AG04450 (cell line): ENCODE measurements at regions not wholly inside any gene's neighbourhood (a gene's known extent, or its start where the extent isn't known, plus 50 kb on each side); places are given as distances from the start of the nearest gene placed in this dataset.

Experiments
- CTCF ChIA-PET: fragments of 300-600, 350-600 bp; formaldehyde crosslinking; extraction: SDS; loops from one replicate; lab custom pipeline; 2022; ENCODE audit warnings: antibody characterized with exemption, inconsistent platforms; lab: Charles Lee
- POLR2A ChIA-PET: fragments of 350-600 bp; formaldehyde crosslinking; extraction: SDS; loops from one replicate; lab custom pipeline; 2021; ENCODE audit warnings: antibody characterized with exemption, inconsistent platforms; lab: Yijun Ruan, JAX
- DNase-seq: peaks from one replicate; pipeline ENCODE4 v3.0.0-alpha.2; 2011; ENCODE audit warnings: low read depth, low spot score
- H3K27ac ChIP-seq: one replicate; pipeline ENCODE4 v1.5.1; 2012; ENCODE audit warnings: low read depth, low read length, control low read depth
- H3K27me3 ChIP-seq: one replicate; pipeline ENCODE4 v1.6.0; 2012; ENCODE audit warnings: low read length; ENCODE audit not compliant: control insufficient read depth, insufficient read depth
- H3K4me3 ChIP-seq: 2 replicates; pipeline ENCODE4 v1.5.1; 2011; ENCODE audit warnings: mild to moderate bottlenecking, low read depth, low read length, control low read depth
- H3K9me3 ChIP-seq: 2 replicates; pipeline ENCODE4 v1.5.1; 2012; ENCODE audit warnings: low read length; ENCODE audit not compliant: control insufficient read depth, insufficient read depth
- TF ChIP-seq, protein P1 (sequence below): IDR thresholded peaks from 2 replicates; pipeline ENCODE4 v1.5.1; 2011; ENCODE audit warnings: low read depth, low read length, control low read depth, inconsistent platforms

DNA sequence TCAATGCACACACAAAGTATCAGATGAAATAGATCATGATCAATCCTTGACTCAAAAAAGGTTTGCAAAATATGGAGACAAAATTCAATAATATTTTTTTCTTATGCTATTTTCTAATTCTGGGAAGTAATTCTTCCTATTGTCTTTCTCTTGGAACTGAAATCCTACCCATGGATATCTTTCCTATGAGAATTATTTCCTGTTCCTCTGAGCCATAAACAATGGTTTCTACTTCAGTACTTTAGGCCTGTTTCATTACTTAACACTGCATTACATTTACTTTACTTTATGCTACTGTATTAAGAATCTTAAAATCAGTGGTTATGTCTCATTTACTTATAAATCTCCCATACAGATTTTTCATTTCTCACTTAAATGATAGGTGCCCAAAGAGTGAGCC is 1025.4 kb upstream of the ACO1 start:
- ChIA-PET POLR2A (no interaction called here), CTCF (no interaction called here)
- Histone ChIP-seq H3K4me3 (no peak overlapping the region), H3K27ac (no peak overlapping the region), H3K27me3 (no peaks in the 10 kb centered on the region), H3K9me3 (peaks cover 3% of the 10 kb centered on the region; the same call in 1 of the 2 replicates)
- TF ChIP-seq, protein P1, sequence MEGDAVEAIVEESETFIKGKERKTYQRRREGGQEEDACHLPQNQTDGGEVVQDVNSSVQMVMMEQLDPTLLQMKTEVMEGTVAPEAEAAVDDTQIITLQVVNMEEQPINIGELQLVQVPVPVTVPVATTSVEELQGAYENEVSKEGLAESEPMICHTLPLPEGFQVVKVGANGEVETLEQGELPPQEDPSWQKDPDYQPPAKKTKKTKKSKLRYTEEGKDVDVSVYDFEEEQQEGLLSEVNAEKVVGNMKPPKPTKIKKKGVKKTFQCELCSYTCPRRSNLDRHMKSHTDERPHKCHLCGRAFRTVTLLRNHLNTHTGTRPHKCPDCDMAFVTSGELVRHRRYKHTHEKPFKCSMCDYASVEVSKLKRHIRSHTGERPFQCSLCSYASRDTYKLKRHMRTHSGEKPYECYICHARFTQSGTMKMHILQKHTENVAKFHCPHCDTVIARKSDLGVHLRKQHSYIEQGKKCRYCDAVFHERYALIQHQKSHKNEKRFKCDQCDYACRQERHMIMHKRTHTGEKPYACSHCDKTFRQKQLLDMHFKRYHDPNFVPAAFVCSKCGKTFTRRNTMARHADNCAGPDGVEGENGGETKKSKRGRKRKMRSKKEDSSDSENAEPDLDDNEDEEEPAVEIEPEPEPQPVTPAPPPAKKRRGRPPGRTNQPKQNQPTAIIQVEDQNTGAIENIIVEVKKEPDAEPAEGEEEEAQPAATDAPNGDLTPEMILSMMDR: no peak
- DNase-seq: no peak

DNA sequence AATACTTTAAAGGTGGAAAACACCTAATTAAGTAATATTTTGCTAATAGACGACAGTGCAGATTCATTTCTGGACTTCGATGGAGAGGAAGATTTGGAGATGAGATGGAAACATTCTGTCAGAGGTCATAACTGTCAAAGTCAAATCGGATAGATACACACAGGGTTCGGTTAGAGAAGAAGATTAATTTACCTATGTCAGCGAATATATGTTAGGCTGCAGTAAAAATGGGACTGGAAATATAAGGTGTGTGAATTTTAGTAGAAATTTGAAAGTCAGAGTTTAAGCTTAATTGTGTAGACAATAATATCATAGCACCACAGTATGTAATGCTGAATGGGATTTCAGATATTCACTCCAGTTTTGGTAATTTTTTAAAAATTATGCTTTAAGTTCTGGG is 1020.3 kb upstream of the ACO1 start:
- DNase-seq: no peak
- POLR2A ChIA-PET: no interaction called here
- peaks cover 3% of the 10 kb centered on the region for H3K9me3 ChIP-seq
- no peaks in the 10 kb centered on the region for H3K27me3 ChIP-seq
- TF ChIP-seq, protein P1: no peak
- H3K4me3 ChIP-seq: no peak overlapping the region
- CTCF ChIA-PET: no interaction called here
- H3K27ac ChIP-seq: no peak overlapping the region

DNA sequence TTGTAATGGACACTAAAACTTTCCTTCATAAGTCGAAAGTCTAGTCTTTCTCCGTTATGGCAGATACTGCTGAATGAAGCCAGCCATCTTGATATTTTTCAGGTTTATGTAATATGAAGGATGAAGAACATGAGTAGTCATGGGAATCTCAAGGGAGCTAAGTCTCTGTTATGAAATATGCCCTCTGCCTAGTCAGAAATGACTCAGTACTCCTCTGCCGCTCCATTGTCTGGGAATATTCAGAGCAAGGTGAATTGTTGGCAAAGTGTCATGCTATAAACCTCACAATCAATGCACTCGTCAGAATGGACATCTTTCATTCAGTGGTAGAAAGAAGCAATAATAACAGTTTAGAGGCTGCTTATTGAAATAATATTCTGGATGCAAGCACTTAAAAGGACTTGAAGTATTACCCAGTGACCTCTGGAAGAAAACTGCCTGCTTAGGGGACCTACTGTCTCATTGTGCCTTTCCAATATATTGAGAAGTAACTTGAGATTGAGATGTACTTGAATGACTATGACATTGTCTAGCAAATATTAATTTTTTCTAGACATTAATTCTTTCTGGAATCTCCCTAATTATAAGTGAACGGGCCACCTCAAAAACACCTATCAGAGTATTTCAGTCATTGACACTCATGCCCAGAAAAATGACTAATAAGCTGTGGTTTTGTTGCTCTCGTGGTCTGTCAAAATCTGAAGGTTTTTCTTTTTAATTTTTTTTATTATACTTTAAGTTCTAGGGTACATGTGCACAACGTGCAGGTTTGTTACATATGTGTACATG is 1011.5 kb upstream of the ACO1 start:
- no peaks in the 10 kb centered on the region; the same call in 1 of the 2 replicates for H3K9me3 ChIP-seq
- CTCF ChIA-PET: no interaction called here
- POLR2A ChIA-PET: no interaction called here
- DNase-seq: no peak
- no peaks in the 10 kb centered on the region for H3K27me3 ChIP-seq
- TF ChIP-seq, protein P1: no peak
- no peak overlapping the region for H3K4me3 ChIP-seq
- H3K27ac ChIP-seq: no peak overlapping the region

DNA sequence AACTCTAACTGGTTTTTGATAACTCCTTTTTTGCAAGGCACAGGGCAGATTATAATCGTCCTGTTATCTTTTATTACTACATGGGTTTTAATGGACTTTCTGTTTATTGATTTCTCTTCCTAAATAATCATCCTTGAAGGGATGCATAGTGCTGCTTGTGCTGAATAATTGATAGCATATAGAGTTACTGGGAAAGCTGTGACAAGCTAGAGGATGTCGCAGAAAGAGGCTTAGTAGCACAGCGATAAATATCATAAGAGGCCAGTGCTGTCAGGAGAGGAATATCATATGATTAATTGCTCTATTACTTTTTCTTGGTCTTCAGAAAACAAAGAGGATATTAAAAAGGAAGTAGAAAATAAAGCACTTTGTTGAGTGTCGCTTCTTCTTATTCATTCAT is 1007.1 kb upstream of the ACO1 start:
- POLR2A ChIA-PET: no interaction called here
- H3K27ac ChIP-seq: no peak overlapping the region

DNA sequence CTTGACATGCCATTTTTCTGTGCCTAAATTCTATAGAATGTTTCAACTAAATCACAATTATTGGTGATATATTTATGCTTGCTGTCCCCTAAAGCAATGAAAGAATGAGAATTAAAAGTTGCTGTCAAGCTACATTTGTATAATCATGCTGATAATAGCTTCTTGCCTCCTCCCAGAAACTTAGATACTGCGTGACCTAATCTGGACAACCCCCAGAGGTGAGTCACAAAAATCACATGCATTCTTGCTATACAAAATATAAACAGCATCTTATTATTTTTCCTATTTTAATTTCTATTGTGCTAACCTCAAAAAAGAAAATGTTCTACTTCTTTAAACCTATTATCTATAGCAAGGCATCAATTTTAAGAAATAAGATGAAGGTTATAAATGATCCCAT is 995.8 kb upstream of the ACO1 start:
- Histone ChIP-seq H3K27me3 (no peaks in the 10 kb centered on the region), H3K27ac (no peak overlapping the region), H3K9me3 (no peaks in the 10 kb centered on the region), H3K4me3 (no peak overlapping the region)
- ChIA-PET POLR2A (no interaction called here), CTCF (no interaction called here)
- TF ChIP-seq, protein P1: no peak
- no peak for DNase-seq

More for the DNA sequence above, 1007.1 kb upstream of the ACO1 start:
- no peak for DNase-seq
- CTCF ChIA-PET: no interaction called here
- Histone ChIP-seq H3K9me3 (no peaks in the 10 kb centered on the region), H3K4me3 (no peak overlapping the region), H3K27me3 (no peaks in the 10 kb centered on the region)
- TF ChIP-seq, protein P1: no peak
